ENCODE measurements at regions not wholly inside any gene's neighbourhood (a gene's known extent, or its start where the extent isn't known, plus 50 kb on each side); places are given as distances from the start of the nearest gene placed in this dataset.

DNA sequence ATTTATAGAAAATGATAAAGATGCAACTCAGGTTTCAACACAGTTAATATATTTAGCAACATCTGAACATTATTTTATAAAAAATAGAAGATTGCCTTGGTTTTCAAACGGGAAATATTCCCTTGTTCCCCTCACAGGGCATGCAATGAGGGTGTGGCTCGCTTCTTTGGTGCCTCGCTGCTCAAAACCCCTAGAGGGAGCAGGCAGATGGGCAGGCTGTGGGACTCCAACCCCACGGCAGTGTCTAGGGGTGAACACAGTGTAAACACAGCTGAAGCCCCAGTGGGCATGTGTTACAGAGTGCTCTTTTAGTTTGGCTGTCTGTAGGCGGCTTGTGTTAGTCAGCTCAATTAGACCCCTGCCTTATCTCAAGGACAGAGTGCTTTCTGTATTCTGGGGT, 560.8 kb upstream of the IMPG1 start:
- Histone ChIP-seq H3K9me3 (ENCODE audit: control insufficient read depth in 4 of 4, low read length in 3 of 4) (no peaks in the 10 kb centered on the region), H3K36me3 (ENCODE audit: control insufficient read depth in 4 of 4, insufficient read depth in 3 of 4, low read depth in 1 of 4, low read length in 3 of 4) (no peaks in the 10 kb centered on the region), H3K27me3 (ENCODE audit: control insufficient read depth in 4 of 4, insufficient read depth in 4 of 4, low read length in 3 of 4) (no peaks in the 10 kb centered on the region), H3K27ac (ENCODE audit: low read depth in 1 of 2, low read length in 2 of 2) (no peak overlapping the region), H3K4me3 (ENCODE audit: low read depth in 1 of 3, low read length in 3 of 3) (no peak overlapping the region), H3K9ac (ENCODE audit: low read depth in 1 of 2, low read length in 2 of 2) (no peak overlapping the region), H3K4me1 (ENCODE audit: control insufficient read depth in 4 of 4, insufficient read depth in 4 of 4, low read length in 3 of 4) (no peaks in the 10 kb centered on the region)
- WGBS, result 54% methylated on average over 5 of the region's 5 CpGs
- no peak for DNase-seq (ENCODE audit: low spot score)
- TF ChIP-seq, protein P1, sequence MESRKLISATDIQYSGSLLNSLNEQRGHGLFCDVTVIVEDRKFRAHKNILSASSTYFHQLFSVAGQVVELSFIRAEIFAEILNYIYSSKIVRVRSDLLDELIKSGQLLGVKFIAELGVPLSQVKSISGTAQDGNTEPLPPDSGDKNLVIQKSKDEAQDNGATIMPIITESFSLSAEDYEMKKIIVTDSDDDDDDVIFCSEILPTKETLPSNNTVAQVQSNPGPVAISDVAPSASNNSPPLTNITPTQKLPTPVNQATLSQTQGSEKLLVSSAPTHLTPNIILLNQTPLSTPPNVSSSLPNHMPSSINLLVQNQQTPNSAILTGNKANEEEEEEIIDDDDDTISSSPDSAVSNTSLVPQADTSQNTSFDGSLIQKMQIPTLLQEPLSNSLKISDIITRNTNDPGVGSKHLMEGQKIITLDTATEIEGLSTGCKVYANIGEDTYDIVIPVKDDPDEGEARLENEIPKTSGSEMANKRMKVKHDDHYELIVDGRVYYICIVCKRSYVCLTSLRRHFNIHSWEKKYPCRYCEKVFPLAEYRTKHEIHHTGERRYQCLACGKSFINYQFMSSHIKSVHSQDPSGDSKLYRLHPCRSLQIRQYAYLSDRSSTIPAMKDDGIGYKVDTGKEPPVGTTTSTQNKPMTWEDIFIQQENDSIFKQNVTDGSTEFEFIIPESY (IDR thresholded peaks at IDR 0.05), result no peak
- TF ChIP-seq, protein P2, sequence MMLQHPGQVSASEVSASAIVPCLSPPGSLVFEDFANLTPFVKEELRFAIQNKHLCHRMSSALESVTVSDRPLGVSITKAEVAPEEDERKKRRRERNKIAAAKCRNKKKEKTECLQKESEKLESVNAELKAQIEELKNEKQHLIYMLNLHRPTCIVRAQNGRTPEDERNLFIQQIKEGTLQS (IDR thresholded peaks at IDR 0.05), result no peak
- TF ChIP-seq HNF4A (conservative IDR thresholded peaks at IDR 0.05) (no peak), YY1 (IDR thresholded peaks at IDR 0.05) (no peak)

DNA sequence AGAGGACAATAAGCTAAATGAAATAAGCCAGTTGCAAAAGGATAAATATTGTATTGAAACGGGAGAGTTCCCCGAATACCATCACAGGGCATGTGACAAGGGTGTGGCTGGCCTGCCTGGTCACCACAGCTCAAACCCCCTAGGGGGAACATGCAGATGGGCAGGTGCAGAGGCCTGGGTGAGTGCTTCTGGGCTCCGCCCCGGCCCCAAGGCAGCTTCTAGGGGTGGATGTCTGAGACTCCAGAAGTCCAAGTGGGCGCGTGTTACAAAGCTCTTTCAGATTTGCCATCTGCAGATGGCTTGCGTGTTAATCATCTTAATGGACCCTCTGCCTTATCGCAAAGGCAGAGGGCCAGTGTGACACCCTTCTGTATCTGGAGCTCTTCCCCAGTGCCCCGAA, 559.2 kb upstream of the IMPG1 start:
- Histone ChIP-seq H3K9me3 (ENCODE audit: control insufficient read depth in 4 of 4, low read length in 3 of 4) (no peaks in the 10 kb centered on the region), H3K4me3 (ENCODE audit: low read depth in 1 of 3, low read length in 3 of 3) (no peak overlapping the region), H3K4me1 (ENCODE audit: control insufficient read depth in 4 of 4, insufficient read depth in 4 of 4, low read length in 3 of 4) (no peaks in the 10 kb centered on the region), H3K9ac (ENCODE audit: low read depth in 1 of 2, low read length in 2 of 2) (no peak overlapping the region), H3K27me3 (ENCODE audit: control insufficient read depth in 4 of 4, insufficient read depth in 4 of 4, low read length in 3 of 4) (no peaks in the 10 kb centered on the region), H3K36me3 (ENCODE audit: control insufficient read depth in 4 of 4, insufficient read depth in 3 of 4, low read depth in 1 of 4, low read length in 3 of 4) (no peaks in the 10 kb centered on the region), H3K27ac (ENCODE audit: low read depth in 1 of 2, low read length in 2 of 2) (no peak overlapping the region)
- WGBS, result 83% methylated on average over 9 of the region's 9 CpGs
- TF ChIP-seq NR2F2 (IDR thresholded peaks at IDR 0.05) (no peak), GABPA (IDR thresholded peaks at IDR 0.05 in 1 of 2, conservative IDR thresholded peaks at IDR 0.05 in 1 of 2) (no peak), RXRA (IDR thresholded peaks at IDR 0.05) (no peak), SP1 (IDR thresholded peaks at IDR 0.05) (no peak), RAD21 (IDR thresholded peaks at IDR 0.05) (no peak), TAF1 (conservative IDR thresholded peaks at IDR 0.05) (no peak), YY1 (IDR thresholded peaks at IDR 0.05) (no peak), JUND (IDR thresholded peaks at IDR 0.05) (no peak), EGR1 (IDR thresholded peaks at IDR 0.05; ENCODE audit: low read depth in 2 of 2) (no peak), FOXA2 (IDR thresholded peaks at IDR 0.05) (no peak)
- TF ChIP-seq, protein P2 (IDR thresholded peaks at IDR 0.05), result no peak
- TF ChIP-seq, protein P3, sequence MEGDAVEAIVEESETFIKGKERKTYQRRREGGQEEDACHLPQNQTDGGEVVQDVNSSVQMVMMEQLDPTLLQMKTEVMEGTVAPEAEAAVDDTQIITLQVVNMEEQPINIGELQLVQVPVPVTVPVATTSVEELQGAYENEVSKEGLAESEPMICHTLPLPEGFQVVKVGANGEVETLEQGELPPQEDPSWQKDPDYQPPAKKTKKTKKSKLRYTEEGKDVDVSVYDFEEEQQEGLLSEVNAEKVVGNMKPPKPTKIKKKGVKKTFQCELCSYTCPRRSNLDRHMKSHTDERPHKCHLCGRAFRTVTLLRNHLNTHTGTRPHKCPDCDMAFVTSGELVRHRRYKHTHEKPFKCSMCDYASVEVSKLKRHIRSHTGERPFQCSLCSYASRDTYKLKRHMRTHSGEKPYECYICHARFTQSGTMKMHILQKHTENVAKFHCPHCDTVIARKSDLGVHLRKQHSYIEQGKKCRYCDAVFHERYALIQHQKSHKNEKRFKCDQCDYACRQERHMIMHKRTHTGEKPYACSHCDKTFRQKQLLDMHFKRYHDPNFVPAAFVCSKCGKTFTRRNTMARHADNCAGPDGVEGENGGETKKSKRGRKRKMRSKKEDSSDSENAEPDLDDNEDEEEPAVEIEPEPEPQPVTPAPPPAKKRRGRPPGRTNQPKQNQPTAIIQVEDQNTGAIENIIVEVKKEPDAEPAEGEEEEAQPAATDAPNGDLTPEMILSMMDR (IDR thresholded peaks at IDR 0.05; ENCODE audit: low read depth, low read length, missing input control), result no peak
- TF ChIP-seq, protein P1 (IDR thresholded peaks at IDR 0.05), result no peak
- DNase-seq (ENCODE audit: low spot score), result no peak

Measured in liver (tissue), 8 donors.